ENCODE measurements at regions not wholly inside any gene's neighbourhood (a gene's known extent, or its start where the extent isn't known, plus 50 kb on each side); places are given as distances from the start of the nearest gene placed in this dataset.

DNA sequence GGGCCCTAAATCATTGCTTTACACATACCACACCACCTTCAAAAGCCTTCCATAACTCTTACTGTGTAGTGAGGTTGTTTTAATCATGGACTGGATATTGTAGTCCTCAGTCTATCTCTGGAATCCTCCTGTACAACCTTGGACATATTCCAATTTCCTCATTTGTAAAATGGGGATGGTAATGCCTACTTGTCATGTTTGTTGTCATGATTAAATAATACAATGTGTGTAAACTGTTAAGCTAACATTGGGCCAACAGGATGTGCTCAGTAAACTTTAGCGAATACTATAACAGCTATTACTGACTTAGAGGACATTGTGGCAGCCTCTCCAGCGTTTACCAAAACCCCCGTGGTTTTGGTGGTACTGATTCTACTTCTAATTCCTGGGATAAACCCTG is 74.7 kb upstream of the PTPRM start:
- DNase-seq = no peak

DNA sequence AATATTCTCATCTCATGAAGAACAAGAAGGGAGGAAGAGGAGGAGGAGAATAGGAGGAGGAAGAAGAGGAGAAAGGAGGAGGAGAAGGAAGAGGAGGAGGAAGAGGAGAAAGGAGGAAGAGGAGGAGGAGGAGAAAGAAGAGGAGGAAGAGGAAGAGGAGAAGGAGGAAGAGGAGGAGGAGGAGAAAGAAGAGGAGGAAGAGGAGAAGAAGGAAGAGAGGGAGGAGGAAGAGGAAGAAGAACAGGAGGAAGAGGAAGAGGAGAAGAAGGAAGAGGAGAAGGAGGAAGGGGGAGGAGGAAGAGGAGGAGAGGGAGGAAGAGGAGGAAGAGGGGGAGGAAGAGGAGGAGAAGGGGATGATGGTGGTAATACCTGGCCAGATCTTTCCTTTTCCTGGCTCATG is 70.0 kb upstream of the PTPRM start:
- DNase-seq = no peak

DNA sequence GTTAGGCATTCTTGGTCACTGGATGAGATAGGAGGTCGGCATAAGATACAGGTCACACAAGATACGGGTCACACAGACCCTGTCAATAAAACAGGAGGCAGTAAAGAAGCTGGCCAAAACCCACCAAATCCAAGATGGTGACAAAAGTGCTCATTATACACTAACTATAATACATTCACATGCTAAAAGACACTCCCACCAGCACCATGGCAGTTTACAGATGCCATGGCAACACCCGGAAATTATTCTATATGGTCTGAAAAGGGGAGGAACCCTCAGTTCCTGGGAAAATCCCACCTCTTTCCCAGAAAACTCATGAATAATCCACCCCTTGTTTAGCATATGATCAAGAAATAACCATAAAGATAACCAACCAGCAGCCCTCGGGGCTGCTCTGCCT is 56.0 kb upstream of the PTPRM start:
- DNase-seq = no peak

DNA sequence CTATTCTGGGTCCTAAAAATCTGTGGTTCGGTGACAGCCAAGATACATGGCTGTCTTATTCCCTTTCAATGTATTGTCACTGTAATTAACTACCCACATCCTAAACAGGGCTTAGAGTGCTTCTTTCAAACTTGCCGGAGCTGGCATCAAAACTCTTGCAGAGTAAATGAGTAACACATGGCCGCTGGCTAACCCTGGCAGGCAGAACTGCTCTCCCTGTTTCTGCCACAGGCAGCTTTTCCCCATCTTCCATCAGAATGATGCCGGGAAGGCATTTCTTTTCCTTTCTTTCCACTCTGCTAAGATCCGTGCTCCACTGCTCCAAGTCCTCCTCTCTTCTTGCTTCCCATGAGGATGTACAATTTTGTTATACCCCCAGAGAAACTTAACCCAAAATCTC is 54.8 kb upstream of the PTPRM start:
- DNase-seq = peak; percentile 12

DNA sequence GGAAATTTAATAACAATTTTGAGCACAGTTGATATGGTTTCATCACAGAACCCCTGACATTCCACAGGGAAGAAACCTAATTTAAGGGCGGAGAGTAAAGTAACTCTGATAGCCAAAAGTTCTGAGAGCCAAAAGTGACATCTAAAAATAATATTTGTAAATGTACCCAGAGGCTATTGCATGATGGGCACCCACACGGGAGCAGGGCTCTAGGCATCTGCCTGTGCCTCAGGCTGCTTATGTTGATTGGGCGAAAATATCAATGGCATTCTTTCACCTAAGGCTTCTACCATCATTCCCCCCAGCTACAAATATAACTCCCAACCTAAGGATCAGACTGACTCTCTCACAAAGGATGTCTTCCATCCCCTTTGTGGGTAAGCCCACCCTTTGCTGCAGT is 54.1 kb upstream of the PTPRM start:
- no peak for DNase-seq

DNA sequence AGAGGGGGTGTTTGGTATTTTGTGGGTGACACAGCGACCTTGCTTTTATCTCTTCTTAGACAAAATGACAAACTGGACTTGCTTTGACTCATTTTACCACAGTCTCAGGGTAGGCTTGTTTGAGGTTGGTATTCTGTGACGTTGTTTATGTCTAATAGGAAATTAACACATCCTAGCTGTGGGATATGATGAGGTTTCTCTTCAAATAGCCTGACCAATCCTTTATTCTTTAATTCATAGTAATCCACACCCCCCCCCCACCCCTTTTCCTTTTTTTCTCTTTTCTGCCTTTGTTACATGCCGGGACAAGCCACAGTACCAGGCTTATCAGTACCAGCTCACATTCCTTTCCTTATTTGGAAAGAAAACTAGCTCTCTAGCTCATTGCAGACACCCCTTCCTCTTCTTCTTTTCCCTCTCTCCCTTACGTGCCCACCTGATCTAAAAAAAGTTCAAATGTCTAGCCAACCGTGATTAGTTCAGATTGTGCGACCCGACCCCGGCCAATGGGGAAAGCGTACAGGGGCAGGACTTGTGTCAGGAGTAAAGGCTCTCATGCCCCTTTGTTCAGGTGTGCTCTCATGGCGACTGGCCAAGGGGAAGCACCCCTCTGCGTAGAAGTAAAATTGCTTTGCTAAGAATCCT is 52.2 kb upstream of the PTPRM start:
- DNase-seq = no peak

DNA sequence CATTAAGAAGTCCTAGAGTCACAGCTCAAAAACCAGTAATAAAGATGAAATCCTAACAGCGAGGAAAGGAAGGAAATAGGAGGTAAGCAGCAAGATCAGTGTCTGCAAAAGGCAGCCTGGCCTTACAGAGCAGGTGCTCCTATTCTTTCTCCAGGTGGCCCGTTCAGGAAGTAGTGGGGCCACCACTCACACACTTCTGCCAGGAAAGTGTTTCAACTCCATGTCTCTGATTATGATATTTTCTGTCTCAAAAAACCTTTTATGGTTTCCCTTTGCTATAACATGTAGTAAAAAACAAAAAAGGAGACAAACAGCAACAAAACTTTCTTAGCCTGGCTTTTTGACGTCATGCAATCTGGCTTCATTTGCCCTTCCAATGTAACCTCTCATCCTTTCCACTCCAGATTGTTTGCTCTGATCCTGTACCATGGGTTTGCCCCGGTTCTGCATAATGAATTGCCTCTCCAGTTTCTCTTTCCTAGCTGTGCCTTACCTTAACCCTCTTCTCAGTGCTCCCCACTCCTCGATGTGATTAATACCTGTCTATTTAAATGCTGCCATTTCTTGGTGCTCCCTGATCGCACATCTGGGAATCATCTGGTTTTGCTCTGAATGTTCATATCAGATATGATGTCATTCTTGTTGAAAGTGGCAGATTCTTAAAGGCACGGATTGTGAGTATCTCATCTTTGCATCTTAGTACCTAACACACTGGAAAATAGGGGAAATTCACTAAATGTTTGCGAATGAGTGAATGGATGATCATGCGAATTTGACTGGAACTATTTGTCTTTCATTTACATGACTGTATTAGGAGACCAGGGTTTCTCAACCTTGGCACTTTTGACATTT is 50.6 kb upstream of the PTPRM start:
- DNase-seq = no peak

All from fibroblast of skin of scalp (primary cell).